ENCODE measurements at regions not wholly inside any gene's neighbourhood (a gene's known extent, or its start where the extent isn't known, plus 50 kb on each side); places are given as distances from the start of the nearest gene placed in this dataset.
"Not testable (repeated sequence)": the region's sequence is repeated elsewhere in the genome, so short reads cannot be mapped to it uniquely, and the experiment has no call there.

- no peak for DNase-seq
These were observed 619.6 kb upstream of the TMEFF2 start for GRCh38 chr2:192814376-192814775.

GRCh38 chr2:192813341-192813740, 618.6 kb upstream of the TMEFF2 start:
- no peak for DNase-seq

GRCh38 chr2:192809173-192809572, 614.4 kb upstream of the TMEFF2 start:
- DNase-seq, result no peak

GRCh38 chr2:192783643-192784042, 588.9 kb upstream of the TMEFF2 start:
- DNase-seq, result no peak

GRCh38 chr2:192775459-192776262, 580.9 kb upstream of the TMEFF2 start:
- no peak for DNase-seq

GRCh38 chr2:192775011-192775410, 580.3 kb upstream of the TMEFF2 start:
- no peak for DNase-seq

GRCh38 chr2:192773044-192773443, 578.3 kb upstream of the TMEFF2 start:
- no peak for DNase-seq

- DNase-seq, result no peak
These were observed 555.0 kb upstream of the TMEFF2 start for GRCh38 chr2:192749611-192750200.

- no peak for DNase-seq
These were observed 547.2 kb upstream of the TMEFF2 start for GRCh38 chr2:192741889-192742288.

GRCh38 chr2:192735447-192735846, 540.7 kb upstream of the TMEFF2 start:
- DNase-seq, result no peak

- DNase-seq, result no peak
These were observed 534.6 kb upstream of the TMEFF2 start for GRCh38 chr2:192729369-192729768.

GRCh38 chr2:192725991-192726390, 531.3 kb upstream of the TMEFF2 start:
- no peak for DNase-seq

- no peak for DNase-seq
These were observed 524.9 kb upstream of the TMEFF2 start for GRCh38 chr2:192719629-192720028.

- no peak for DNase-seq
These were observed 523.6 kb upstream of the TMEFF2 start for GRCh38 chr2:192718340-192718739.

- DNase-seq, result no peak
These were observed 506.2 kb upstream of the TMEFF2 start for GRCh38 chr2:192700934-192701333.

- DNase-seq, result no peak
These were observed 503.1 kb upstream of the TMEFF2 start for GRCh38 chr2:192697880-192698279.

GRCh38 chr2:192696857-192697256, 502.1 kb upstream of the TMEFF2 start:
- no peak for DNase-seq

- no peak for DNase-seq
These were observed 492.3 kb upstream of the TMEFF2 start for GRCh38 chr2:192687015-192687414.

- not testable (repeated sequence) for DNase-seq
These were observed 487.8 kb upstream of the TMEFF2 start for GRCh38 chr2:192682511-192682910.

- no peak for DNase-seq
These were observed 480.9 kb upstream of the TMEFF2 start for GRCh38 chr2:192675681-192676080.

- DNase-seq, result no peak
These were observed 474.9 kb upstream of the TMEFF2 start for GRCh38 chr2:192669505-192670091.

GRCh38 chr2:192660555-192660954, 465.8 kb upstream of the TMEFF2 start:
- DNase-seq, result not testable (repeated sequence)

- no peak for DNase-seq
These were observed 462.6 kb upstream of the TMEFF2 start for GRCh38 chr2:192657362-192657761.

- no peak for DNase-seq
These were observed 461.2 kb upstream of the TMEFF2 start for GRCh38 chr2:192655916-192656315.
